IMR-90 (cell line): ENCODE measurements at regions not wholly inside any gene's neighbourhood (a gene's known extent, or its start where the extent isn't known, plus 50 kb on each side); places are given as distances from the start of the nearest gene placed in this dataset.

Experiments used
- ATAC-seq: fragments of 200-7000 bp; cut with Tn5 transposase; 2 replicates; pipeline ENCODE4 v1.9.1; 2020; ENCODE audit warnings: low read depth, mild to moderate bottlenecking, moderate library complexity
- BruUV-seq: library from RNA; stranded (reverse); fragments of 400-500 nt; replicated peaks from 2 replicates; lab custom pipeline; 2021; lab: Mats Ljungman, UMichigan
- CTCF ChIA-PET: fragments of 300-600 bp; formaldehyde crosslinking; extraction: SDS; loops from one replicate; lab custom pipeline; 2021; ENCODE audit warnings: antibody characterized with exemption; lab: Yijun Ruan, JAX
- POLR2A ChIA-PET: fragments of 300-600 bp; sonication (Branson Sonifier 250); formaldehyde crosslinking; loops from one replicate; lab custom pipeline; 2022; ENCODE audit warnings: antibody characterized with exemption; ENCODE audit not compliant: unreplicated experiment; lab: Charles Lee
- DNase-seq: peaks from one replicate; pipeline ENCODE4 v3.0.0; 2013
- H2AFZ ChIP-seq: replicated peaks from 2 replicates; pipeline ENCODE3; 2013; ENCODE audit warnings: low read length, mild to moderate bottlenecking; ENCODE audit not compliant: poor library complexity
- H2AK5ac ChIP-seq: 2 replicates; pipeline ENCODE4 v1.6.1; 2013; ENCODE audit warnings: low read depth, low read length, inconsistent platforms
- H2AK9ac ChIP-seq: replicated peaks from 2 replicates; pipeline ENCODE3; 2013; ENCODE audit warnings: mild to moderate bottlenecking, low read depth, low read length, moderate library complexity; ENCODE audit not compliant: poor library complexity
- H2BK120ac ChIP-seq: 2 replicates; pipeline ENCODE4 v1.6.1; 2013; ENCODE audit warnings: low read depth, low read length, inconsistent platforms
- H2BK15ac ChIP-seq: 3 replicates; pipeline ENCODE4 v1.6.1; 2013; ENCODE audit warnings: low read depth, low read length, inconsistent platforms
- H2BK20ac ChIP-seq: 2 replicates; pipeline ENCODE4 v1.6.1; 2013; ENCODE audit warnings: low read depth, mild to moderate bottlenecking, inconsistent platforms, low read length, moderate library complexity
- H2BK5ac ChIP-seq: 2 replicates; pipeline ENCODE4 v1.6.1; 2013; ENCODE audit warnings: mild to moderate bottlenecking, low read depth, low read length, inconsistent platforms; ENCODE audit not compliant: poor library complexity, severe bottlenecking
- H3K14ac ChIP-seq: replicated peaks from 2 replicates; pipeline ENCODE4 v1.6.1; 2013; ENCODE audit warnings: low read depth, low read length, inconsistent platforms
- H3K18ac ChIP-seq: 2 replicates; pipeline ENCODE4 v1.6.1; 2013; ENCODE audit warnings: low read depth, low read length, control low read depth
- H3K23ac ChIP-seq: 2 replicates; pipeline ENCODE4 v1.6.1; 2013; ENCODE audit warnings: low read depth, low read length, inconsistent platforms
- H3K27ac ChIP-seq: 2 replicates; pipeline ENCODE4 v1.5.1; 2013; ENCODE audit warnings: mild to moderate bottlenecking, control low read depth, low read length; ENCODE audit not compliant: insufficient read depth
- H3K27me3 ChIP-seq: 2 replicates; pipeline ENCODE4 v1.6.1; 2013; ENCODE audit warnings: low read length; ENCODE audit not compliant: control insufficient read depth, insufficient read depth
- H3K36me3 ChIP-seq: 2 replicates; pipeline ENCODE4 v1.6.1; 2013; ENCODE audit warnings: low read length, mixed read lengths; ENCODE audit not compliant: control insufficient read depth, insufficient read depth
- H3K4ac ChIP-seq: 2 replicates; pipeline ENCODE4 v1.6.1; 2013; ENCODE audit warnings: low read depth, low read length, inconsistent platforms
- H3K4me1 ChIP-seq: 2 replicates; pipeline ENCODE4 v1.6.1; 2013; ENCODE audit warnings: low read length, mixed read lengths; ENCODE audit not compliant: control insufficient read depth, insufficient read depth
- H3K4me2 ChIP-seq: 2 replicates; pipeline ENCODE4 v1.6.1; 2013; ENCODE audit warnings: low read depth, mild to moderate bottlenecking, control low read depth, low read length, moderate library complexity
- H3K4me3 ChIP-seq: 2 replicates; pipeline ENCODE4 v1.5.1; 2013; ENCODE audit warnings: low read depth, mild to moderate bottlenecking, control low read depth, low read length, moderate library complexity; ENCODE audit not compliant: insufficient read depth
- H3K56ac ChIP-seq: 2 replicates; pipeline ENCODE4 v1.6.1; 2013; ENCODE audit warnings: low read length, inconsistent platforms; ENCODE audit not compliant: insufficient read depth; ENCODE audit errors: extremely low read depth
- H3K79me1 ChIP-seq, 2 experiments: 2 replicates each; pipeline ENCODE4 v1.6.1; 2013; ENCODE audit warnings: low read length in 2 of 2, inconsistent platforms in 1 of 2, low read depth in 1 of 2
- H3K9ac ChIP-seq: 2 replicates; pipeline ENCODE4 v1.6.1; 2013; ENCODE audit warnings: low read depth, low read length, control low read depth
- H3K9me1 ChIP-seq: 2 replicates; pipeline ENCODE4 v1.6.1; 2013; ENCODE audit warnings: low read length, inconsistent platforms; ENCODE audit not compliant: insufficient read depth
- H3K9me3 ChIP-seq: 2 replicates; pipeline ENCODE4 v1.6.1; 2013; ENCODE audit warnings: low read length; ENCODE audit not compliant: control insufficient read depth, insufficient read depth
- H4K20me1 ChIP-seq: 2 replicates; pipeline ENCODE4 v1.6.1; 2013; ENCODE audit warnings: low read length, inconsistent platforms; ENCODE audit not compliant: insufficient read depth
- H4K5ac ChIP-seq: 2 replicates; pipeline ENCODE4 v1.6.1; 2013; ENCODE audit warnings: mild to moderate bottlenecking, low read depth, low read length, control low read depth
- H4K8ac ChIP-seq, 2 experiments: 2 replicates each; pipeline ENCODE4 v1.6.1; 2013; ENCODE audit warnings: low read depth in 2 of 2, low read length in 2 of 2, control low read depth in 1 of 2, inconsistent platforms in 1 of 2
- H4K91ac ChIP-seq: 2 replicates; pipeline ENCODE4 v1.6.1; 2013; ENCODE audit warnings: low read depth, low read length, inconsistent platforms; ENCODE audit not compliant: insufficient read depth
- BHLHE40 ChIP-seq: fragments of 150-350 bp; IDR thresholded peaks from 2 replicates; pipeline ENCODE4 v1.6.1; 2016; ENCODE audit warnings: mild to moderate bottlenecking, low read depth, low read length
- CEBPB ChIP-seq: IDR thresholded peaks from 2 replicates; pipeline ENCODE4 v1.6.1; 2012; ENCODE audit warnings: low read depth, low read length, improper control_type of control experiment
- CHD1 ChIP-seq: IDR thresholded peaks from 2 replicates; pipeline ENCODE4 v1.6.1; 2012; ENCODE audit warnings: low read depth, low read length, improper control_type of control experiment
- CTCF ChIP-seq: conservative IDR thresholded peaks from 2 replicates; pipeline ENCODE4 v1.5.1; 2012; ENCODE audit warnings: mild to moderate bottlenecking, low read depth, low read length, improper control_type of control experiment
- ELK1 ChIP-seq: fragments of 150-350 bp; IDR thresholded peaks from 2 replicates; pipeline ENCODE4 v1.6.1; 2016; ENCODE audit warnings: low read depth, mild to moderate bottlenecking, low read length, moderate library complexity, borderline replicate concordance
- FOS ChIP-seq: fragments of 150-350 bp; IDR thresholded peaks from 2 replicates; pipeline ENCODE4 v1.6.1; 2016; ENCODE audit warnings: low read depth, low read length
- MAFK ChIP-seq: IDR thresholded peaks from 2 replicates; pipeline ENCODE4 v1.6.1; 2012; ENCODE audit warnings: low read depth, low read length, improper control_type of control experiment
- MAZ ChIP-seq: IDR thresholded peaks from 2 replicates; pipeline ENCODE4 v1.6.1; 2012; ENCODE audit warnings: low read depth, mild to moderate bottlenecking, low read length, improper control_type of control experiment, moderate library complexity, borderline replicate concordance
- MXI1 ChIP-seq: IDR thresholded peaks from 2 replicates; pipeline ENCODE4 v1.6.1; 2012; ENCODE audit warnings: low read depth, mild to moderate bottlenecking, low read length, moderate library complexity, borderline replicate concordance
- NFE2L2 ChIP-seq: fragments of 150-350 bp; IDR thresholded peaks from 2 replicates; pipeline ENCODE4 v1.6.1; 2016; ENCODE audit warnings: low read depth, mild to moderate bottlenecking, low read length
- POLR2A ChIP-seq: IDR thresholded peaks from 2 replicates; pipeline ENCODE4 v1.6.1; 2012; ENCODE audit warnings: mild to moderate bottlenecking, low read depth, low read length
- RAD21 ChIP-seq: IDR thresholded peaks from 2 replicates; pipeline ENCODE4 v1.6.1; 2012; ENCODE audit warnings: low read length, improper control_type of control experiment
- RCOR1 ChIP-seq: IDR thresholded peaks from 2 replicates; pipeline ENCODE4 v1.6.1; 2012; ENCODE audit warnings: mild to moderate bottlenecking, low read length, improper control_type of control experiment; ENCODE audit not compliant: insufficient replicate concordance
- RFX5 ChIP-seq: IDR thresholded peaks from 2 replicates; pipeline ENCODE4 v1.8.0; 2012; ENCODE audit warnings: low read depth, mild to moderate bottlenecking, low read length, moderate library complexity
- SMC3 ChIP-seq: fragments of 150-350 bp; IDR thresholded peaks from 2 replicates; pipeline ENCODE4 v1.6.1; 2016; ENCODE audit warnings: low read depth, mild to moderate bottlenecking, antibody characterized with exemption, low read length, moderate library complexity
- USF2 ChIP-seq: fragments of 150-350 bp; IDR thresholded peaks from 2 replicates; pipeline ENCODE4 v1.6.1; 2017; ENCODE audit warnings: mild to moderate bottlenecking, antibody characterized with exemption, low read length, low read depth
- WGBS, 2 experiments: methylation state at CpG; one replicate each; pipeline versions ENCODE4 v1.1.5 to v1.1.7; 2013; ENCODE audit warnings: missing lambda C conversion rate in 2 of 2; ENCODE audit not compliant: insufficient read length in 1 of 2; ENCODE audit errors: extremely low coverage in 2 of 2; 5-methylcytosine and 5-hydroxymethylcytosine counted together
- dilution Hi-C: fragments of 300-500 bp; cut with HindIII; formaldehyde crosslinking; loops from one replicate; pipeline ENCODE4 v1.14.3; 2018; ENCODE audit warnings: low sequenced_read_pairs; ENCODE audit not compliant: unreplicated experiment
- in situ Hi-C: fragments of 300-500 bp; cut with MboI; formaldehyde crosslinking; loops from 3 replicates; pipeline ENCODE4 v1.14.3; 2019; ENCODE audit warnings: low sequenced_read_pairs, inconsistent platforms, mixed read lengths
- intact Hi-C: fragments of 100-400 bp; cut with micrococcal nuclease; formaldehyde crosslinking; loops from 2 replicates; pipeline ENCODE4 v1.10.0; 2022

- ChIA-PET POLR2A (no interaction called here), CTCF (no interaction called here)
- no peak overlapping the region for H4K91ac ChIP-seq
- H3K4ac ChIP-seq: no peak overlapping the region
- H2BK15ac ChIP-seq: no peak overlapping the region
- H3K18ac ChIP-seq: no peak overlapping the region
- no peaks in the 10 kb centered on the region for H3K9me3 ChIP-seq
- H3K4me1 ChIP-seq: no peaks in the 10 kb centered on the region
- no peak overlapping the region for H3K4me2 ChIP-seq
- dilution Hi-C loops (no loop called here), intact Hi-C loops (no loop called here), in situ Hi-C loops (no loop called here)
- no peak for ATAC-seq
- H3K36me3 ChIP-seq: no peaks in the 10 kb centered on the region
- no peak overlapping the region for H3K23ac ChIP-seq
- H2BK120ac ChIP-seq: no peak overlapping the region
- WGBS, 2 experiments: 82% methylated on average over 5 of the region's 8 CpGs; no CpG with 5 or more reads in 1 of the 2 experiments
- H3K4me3 ChIP-seq: no peak overlapping the region
- H3K27ac ChIP-seq: no peak overlapping the region
- no peak overlapping the region for H2BK20ac ChIP-seq
- no peak overlapping the region for H2AK9ac ChIP-seq
- no peak overlapping the region for H4K8ac ChIP-seq
- TF ChIP-seq USF2 (no peak), MAZ (no peak), CHD1 (no peak), RFX5 (no peak), SMC3 (no peak), RAD21 (no peak), NFE2L2 (no peak), BHLHE40 (no peak), CTCF (no peak), CEBPB (no peak), POLR2A (no peak), MAFK (no peak), MXI1 (no peak), FOS (no peak), ELK1 (no peak), RCOR1 (no peak)
- BruUV-seq: no TSS peak
- DNase-seq: no peak
- H3K27me3 ChIP-seq: peaks cover 15% of the 10 kb centered on the region
- no peak overlapping the region for H2BK5ac ChIP-seq
- H3K9ac ChIP-seq: no peak overlapping the region
- H3K56ac ChIP-seq: no peak overlapping the region
- no peak overlapping the region for H4K5ac ChIP-seq
- no peaks in the 10 kb centered on the region for H3K9me1 ChIP-seq
- H4K20me1 ChIP-seq: no peaks in the 10 kb centered on the region
- no peak overlapping the region for H2AK5ac ChIP-seq
- no peak overlapping the region for H2AFZ ChIP-seq
- H3K79me1 ChIP-seq: no peaks in the 10 kb centered on the region
- no peak overlapping the region for H3K14ac ChIP-seq
Measured at GRCh38 chr12:113742801-113743200, 223.3 kb downstream of the RBM19 start.
